HG03135 (cell line): ENCODE measurements at regions not wholly inside any gene's neighbourhood (a gene's known extent, or its start where the extent isn't known, plus 50 kb on each side); places are given as distances from the start of the nearest gene placed in this dataset.

Source experiments
- ATAC-seq: cut with Tn5 transposase; IDR thresholded peaks from one replicate; pipeline ENCODE4 v1.9.1; 2021; ENCODE audit warnings: mild to moderate bottlenecking, moderate library complexity; ENCODE audit not compliant: unreplicated experiment

DNA sequence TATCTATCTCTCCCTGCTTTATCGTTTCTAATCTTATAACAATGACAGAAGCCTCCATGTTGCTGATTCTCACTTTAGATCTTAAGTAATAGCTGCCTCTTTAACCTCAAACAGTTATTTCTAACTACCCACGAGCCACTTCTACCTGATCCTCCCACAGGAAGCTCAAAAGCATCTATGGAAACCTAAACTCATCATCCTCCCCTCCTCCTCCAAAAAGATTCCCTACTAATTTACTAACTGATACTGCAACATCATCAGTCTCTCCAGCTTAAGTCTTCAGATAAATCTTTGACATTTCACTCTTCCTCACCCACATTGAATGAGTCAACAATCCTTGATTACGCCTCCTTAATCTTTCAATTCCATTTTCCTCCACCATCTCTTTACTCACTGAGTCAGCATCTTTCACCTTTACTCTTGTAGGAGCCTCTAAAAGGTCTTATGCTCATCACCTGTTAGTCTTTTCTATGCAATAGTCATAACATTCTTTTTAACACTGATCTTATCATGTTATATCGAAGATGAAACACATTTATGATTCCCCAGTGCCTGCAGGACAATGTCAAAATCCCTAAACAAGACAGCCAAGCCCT is 526.7 kb upstream of the CDH4 start:
- no peak for ATAC-seq

DNA sequence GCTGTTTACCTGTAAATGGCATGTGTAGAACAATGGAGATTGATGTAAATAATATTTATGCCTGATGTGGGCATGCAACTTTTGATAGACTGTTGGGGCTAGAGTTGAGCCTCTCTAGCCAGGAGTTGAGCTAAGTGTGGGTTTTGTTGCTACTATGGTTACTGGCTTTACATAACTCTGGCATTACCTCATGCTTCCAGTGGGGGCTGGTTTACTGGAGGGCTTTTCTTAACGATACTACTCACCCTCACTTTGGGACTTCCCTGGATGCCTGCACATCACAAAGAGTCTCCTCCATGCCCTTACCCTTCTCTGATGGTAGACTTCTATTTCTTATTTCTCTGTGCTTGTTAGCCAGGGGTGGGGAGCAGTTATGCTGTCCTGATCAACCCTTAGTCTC is 524.6 kb upstream of the CDH4 start:
- ATAC-seq, result no peak

DNA sequence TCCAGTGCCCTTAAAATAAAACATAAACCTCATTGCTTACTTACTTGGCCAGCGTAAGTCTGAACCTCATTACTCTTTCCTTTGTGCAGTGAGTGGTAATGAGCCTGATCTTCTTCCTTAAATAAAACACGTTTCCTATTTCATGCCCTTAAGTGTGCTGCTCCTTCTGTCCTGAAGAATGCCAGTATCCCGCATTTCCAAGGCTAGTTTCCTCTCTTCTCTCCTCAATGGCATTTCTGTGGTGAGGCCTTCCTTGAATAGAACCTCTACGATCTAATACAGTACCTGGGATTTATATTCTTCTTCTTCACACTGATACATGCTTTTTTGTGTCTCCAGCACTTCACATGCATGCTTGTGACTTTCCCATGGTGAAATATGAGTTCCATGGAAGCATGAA is 523.4 kb upstream of the CDH4 start:
- no peak for ATAC-seq

- ATAC-seq, result no peak
Measured at GRCh38 chr20:60729135-60729900, 522.7 kb upstream of the CDH4 start.

DNA sequence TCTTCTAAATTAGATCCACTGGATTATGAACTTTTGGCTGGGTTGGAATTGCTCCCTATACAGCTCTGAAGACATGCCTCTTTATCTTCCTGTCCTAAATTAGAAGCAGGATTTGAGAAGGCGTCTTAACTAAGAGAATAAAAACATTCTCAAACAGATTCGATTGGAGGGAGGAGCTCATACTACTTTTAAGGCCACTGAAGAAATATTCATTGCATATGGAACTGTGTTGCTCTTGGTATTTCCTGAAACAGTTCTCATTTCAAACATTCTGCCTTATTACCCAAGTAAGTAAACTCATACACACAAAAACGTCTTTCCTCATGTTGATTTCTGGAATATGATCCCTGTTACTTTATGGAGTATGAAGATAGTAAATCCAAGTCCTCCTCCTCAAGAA is 519.7 kb upstream of the CDH4 start:
- no peak for ATAC-seq

- ATAC-seq, result no peak
Measured at GRCh38 chr20:60748086-60748485, 504.0 kb upstream of the CDH4 start.

GRCh38 chr20:60749804-60750602 is 502.1 kb upstream of the CDH4 start:
- no peak for ATAC-seq

- ATAC-seq, result no peak
Measured at GRCh38 chr20:60750909-60751308, 501.2 kb upstream of the CDH4 start.

- ATAC-seq, result no peak
Measured at GRCh38 chr20:60751826-60752225, 500.2 kb upstream of the CDH4 start.

GRCh38 chr20:60752741-60753420 is 499.2 kb upstream of the CDH4 start:
- ATAC-seq, result no peak

DNA sequence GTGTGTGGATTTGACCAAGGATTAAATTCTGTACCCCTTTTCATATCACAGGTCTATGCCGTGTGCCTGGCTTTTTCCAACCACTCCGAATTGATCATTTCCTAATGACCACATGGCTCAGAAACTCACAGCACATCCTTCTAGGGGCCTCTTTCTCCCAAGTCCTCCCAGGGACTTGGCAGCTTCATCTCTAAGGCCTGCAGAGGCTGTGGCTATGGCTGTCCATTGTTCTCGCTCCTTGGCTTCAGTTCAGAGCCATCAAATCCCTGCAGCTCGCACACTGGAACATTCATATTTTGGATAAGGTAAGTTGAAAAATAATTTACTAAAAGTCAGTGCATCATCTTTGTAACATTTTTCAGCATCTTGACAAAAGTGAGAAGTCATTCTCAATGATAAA is 497.2 kb upstream of the CDH4 start:
- ATAC-seq, result no peak

DNA sequence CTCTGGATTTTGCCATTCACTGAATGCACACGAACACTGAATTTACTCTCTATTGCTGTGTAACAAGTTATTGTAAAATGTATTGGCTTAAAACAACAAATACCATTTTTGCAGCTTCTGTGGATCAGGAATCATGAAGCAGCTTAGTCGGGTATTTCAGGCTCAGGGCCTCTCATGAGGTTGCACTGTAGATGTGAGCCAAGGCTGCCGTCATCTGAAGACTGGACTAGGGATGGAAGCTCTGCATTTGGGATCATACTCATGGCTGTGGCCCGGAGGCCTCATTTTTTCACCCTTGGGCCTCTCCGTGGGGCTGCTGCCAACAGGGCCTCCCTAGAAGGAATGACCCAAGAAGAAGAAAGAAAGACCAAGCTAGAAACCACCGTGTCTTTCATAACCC is 492.4 kb upstream of the CDH4 start:
- ATAC-seq, result no peak

- ATAC-seq, result no peak
Measured at GRCh38 chr20:60760256-60761000, 491.6 kb upstream of the CDH4 start.

- ATAC-seq, result no peak
Measured at GRCh38 chr20:60761056-60761455, 491.0 kb upstream of the CDH4 start.

GRCh38 chr20:60762386-60762785 is 489.7 kb upstream of the CDH4 start:
- ATAC-seq, result no peak

GRCh38 chr20:60764328-60764727 is 487.7 kb upstream of the CDH4 start:
- no peak for ATAC-seq

DNA sequence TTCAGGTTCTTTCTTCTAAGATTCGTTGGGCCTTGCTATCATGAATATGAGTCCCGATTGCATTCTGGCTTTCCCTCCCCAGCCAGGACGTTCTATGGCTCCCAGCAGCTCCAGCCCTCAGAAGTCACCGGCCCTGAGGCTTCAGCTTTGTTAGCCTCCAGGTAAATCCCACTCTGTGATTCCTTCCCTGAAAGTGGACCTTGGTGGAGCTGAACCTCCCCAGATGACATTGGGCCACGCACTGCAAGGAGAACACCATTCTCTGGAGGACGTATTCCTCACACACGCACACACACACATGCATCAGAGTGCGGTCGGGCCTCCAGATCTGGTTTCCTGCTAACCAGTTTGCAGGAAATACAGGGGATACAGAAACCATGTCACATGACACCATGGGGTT is 487.3 kb upstream of the CDH4 start:
- no peak for ATAC-seq

DNA sequence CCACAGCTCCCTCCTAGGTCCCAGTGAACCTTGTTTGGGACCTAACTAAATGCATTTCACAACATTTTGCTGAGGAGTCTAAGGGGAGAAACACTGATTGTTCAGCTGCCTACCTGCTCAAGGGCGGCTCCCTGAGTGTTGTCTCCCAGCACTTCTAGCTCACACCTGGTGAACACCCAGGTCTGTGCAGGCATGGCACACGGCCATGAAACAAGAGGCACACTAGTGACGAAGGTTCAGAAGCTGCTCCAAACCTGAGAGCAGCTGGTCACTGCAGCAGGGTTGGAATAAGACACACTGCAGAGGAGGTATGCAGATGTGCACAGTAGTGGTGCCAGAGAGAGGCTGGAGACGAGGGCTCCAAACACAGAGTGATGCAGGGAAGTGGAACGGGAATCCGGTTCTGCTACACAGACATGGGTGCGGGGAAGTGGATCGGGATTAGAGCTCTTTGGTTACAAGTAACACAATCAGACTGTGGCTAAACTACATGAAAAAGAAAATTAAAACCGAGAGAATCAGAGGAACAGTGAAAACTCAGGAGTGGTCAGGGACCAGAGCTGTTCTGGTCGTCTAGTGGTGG is 486.1 kb upstream of the CDH4 start:
- ATAC-seq, result no peak

GRCh38 chr20:60768216-60768615 is 483.8 kb upstream of the CDH4 start:
- no peak for ATAC-seq

DNA sequence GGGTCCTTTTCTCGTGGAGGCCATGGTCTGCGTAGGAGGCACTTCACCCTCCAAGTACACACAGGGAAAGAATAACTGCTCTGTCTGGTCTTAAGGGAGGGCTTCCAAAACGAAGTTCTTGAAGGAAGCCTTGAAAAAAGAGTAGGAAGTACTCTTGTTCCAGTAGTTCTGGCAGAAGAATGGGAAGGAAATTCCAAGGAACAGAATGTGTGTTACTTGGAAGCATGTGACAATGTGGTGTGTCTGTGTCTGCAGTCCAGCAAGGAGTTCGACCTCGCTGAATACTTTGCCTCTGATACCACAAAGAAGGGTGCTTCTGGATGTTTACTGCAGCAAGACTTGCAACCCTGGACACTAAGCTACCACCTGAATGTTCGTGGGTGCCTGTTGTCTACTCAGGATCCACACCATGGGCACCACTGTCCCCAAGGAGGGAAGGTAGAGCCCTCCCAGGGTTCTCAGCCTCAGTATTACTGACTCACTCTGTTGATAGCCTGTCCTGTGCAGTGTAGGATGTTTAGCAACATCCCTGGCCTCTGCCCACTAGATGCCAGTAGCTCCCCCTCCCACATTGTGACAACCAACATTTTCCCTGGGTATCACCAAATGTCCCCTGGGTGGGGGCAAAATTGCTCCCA is 471.6 kb upstream of the CDH4 start:
- ATAC-seq, result no peak
